Trophoblast cell (in vitro differentiated cells and primary cell): ENCODE measurements at regions not wholly inside any gene's neighbourhood (a gene's known extent, or its start where the extent isn't known, plus 50 kb on each side); places are given as distances from the start of the nearest gene placed in this dataset.

Source experiments
- DNase-seq, 2 donors: peaks; one replicate each; pipeline ENCODE4 v3.0.0-alpha.2; 2016
- H2AFZ ChIP-seq: 2 replicates; pipeline ENCODE4 v1.6.1; 2013; ENCODE audit warnings: low read length, moderate library complexity, mild to moderate bottlenecking; ENCODE audit not compliant: insufficient read depth, poor library complexity
- H2AK5ac ChIP-seq: 2 replicates; pipeline ENCODE4 v1.6.1; 2013; ENCODE audit warnings: mild to moderate bottlenecking, low read length
- H2BK120ac ChIP-seq: 2 replicates; pipeline ENCODE4 v1.6.1; 2013; ENCODE audit warnings: low read length, mild to moderate bottlenecking, moderate library complexity; ENCODE audit not compliant: insufficient read depth, poor library complexity
- H2BK12ac ChIP-seq: 2 replicates; pipeline ENCODE4 v1.6.1; 2013; ENCODE audit warnings: mild to moderate bottlenecking, low read length, moderate library complexity
- H2BK5ac ChIP-seq: 2 replicates; pipeline ENCODE4 v1.6.1; 2013; ENCODE audit warnings: low read length, low read depth, moderate library complexity, mild to moderate bottlenecking; ENCODE audit not compliant: poor library complexity
- H3K14ac ChIP-seq: 2 replicates; pipeline ENCODE4 v1.6.1; 2013; ENCODE audit warnings: mild to moderate bottlenecking, low read length
- H3K18ac ChIP-seq: 2 replicates; pipeline ENCODE4 v1.6.1; 2013; ENCODE audit warnings: mild to moderate bottlenecking, low read length
- H3K23ac ChIP-seq: 2 replicates; pipeline ENCODE4 v1.6.1; 2013; ENCODE audit warnings: low read length
- H3K27ac ChIP-seq: 2 replicates; pipeline ENCODE4 v1.5.1; 2013; ENCODE audit warnings: low read depth, mild to moderate bottlenecking, inconsistent platforms, low read length, moderate library complexity
- H3K27me3 ChIP-seq: 2 replicates; pipeline ENCODE4 v1.6.1; 2013; ENCODE audit warnings: inconsistent platforms, mild to moderate bottlenecking, low read length, moderate library complexity; ENCODE audit not compliant: insufficient read depth
- H3K36me3 ChIP-seq, 2 experiments: 1 replicate in 1 of 2; 2 replicates in 1 of 2; pipeline ENCODE4 v1.6.1; 2013; ENCODE audit warnings: low read length in 2 of 2, mild to moderate bottlenecking in 2 of 2, moderate library complexity in 1 of 2; ENCODE audit not compliant: insufficient read depth in 2 of 2, control insufficient read depth in 1 of 2
- H3K4ac ChIP-seq: 2 replicates; pipeline ENCODE4 v1.6.1; 2013; ENCODE audit warnings: low read depth, mild to moderate bottlenecking, low read length, moderate library complexity
- H3K4me1 ChIP-seq, 2 experiments: 1 replicate in 1 of 2; 2 replicates in 1 of 2; pipeline ENCODE4 v1.6.1; 2013; ENCODE audit warnings: low read length in 2 of 2, mild to moderate bottlenecking in 2 of 2, moderate library complexity in 1 of 2; ENCODE audit not compliant: insufficient read depth in 2 of 2, control insufficient read depth in 1 of 2
- H3K4me2 ChIP-seq: 2 replicates; pipeline ENCODE4 v1.6.1; 2013; ENCODE audit warnings: inconsistent platforms, mild to moderate bottlenecking, low read length, moderate library complexity
- H3K4me3 ChIP-seq: 2 replicates; pipeline ENCODE4 v1.5.1; 2013; ENCODE audit warnings: mild to moderate bottlenecking, low read depth, low read length, inconsistent platforms
- H3K79me1 ChIP-seq: one replicate; pipeline ENCODE4 v1.6.1; 2013; ENCODE audit warnings: low read length
- H3K79me2 ChIP-seq: 2 replicates; pipeline ENCODE4 v1.6.1; 2013; ENCODE audit warnings: low read length, mild to moderate bottlenecking; ENCODE audit not compliant: control insufficient read depth, insufficient read depth, poor library complexity
- H3K9ac ChIP-seq: 2 replicates; pipeline ENCODE4 v1.6.1; 2013; ENCODE audit warnings: mild to moderate bottlenecking, low read length
- H3K9me3 ChIP-seq: 2 replicates; pipeline ENCODE4 v1.6.1; 2013; ENCODE audit warnings: low read depth, mild to moderate bottlenecking, control low read depth, inconsistent platforms, low read length; ENCODE audit not compliant: insufficient read depth
- H4K12ac ChIP-seq: 2 replicates; pipeline ENCODE4 v1.6.1; 2013; ENCODE audit warnings: low read depth, mild to moderate bottlenecking, low read length, moderate library complexity
- H4K8ac ChIP-seq: 2 replicates; pipeline ENCODE4 v1.6.1; 2013; ENCODE audit warnings: low read depth, mild to moderate bottlenecking, low read length, moderate library complexity
- H4K91ac ChIP-seq: one replicate; pipeline ENCODE4 v1.6.1; 2013; ENCODE audit warnings: low read depth, mild to moderate bottlenecking, low read length, moderate library complexity
- WGBS: extraction: QIAGEN DNeasy Blood & Tissue Kit; methylation state at CpG from one replicate; pipeline ENCODE4 v1.1.7; 2013; ENCODE audit warnings: missing lambda C conversion rate; ENCODE audit not compliant: insufficient read length, insufficient coverage; ENCODE audit errors: extremely low coverage; 5-methylcytosine and 5-hydroxymethylcytosine counted together

- Histone ChIP-seq H3K23ac (no peak overlapping the region), H3K18ac (no peak overlapping the region), H3K4ac (no peak overlapping the region), H2AFZ (no peak overlapping the region), H3K9ac (no peak overlapping the region), H3K36me3 (peaks cover 0 to 1% of the 10 kb centered on the region in 2 experiments), H3K79me1 (no peaks in the 10 kb centered on the region), H3K9me3 (no peaks in the 10 kb centered on the region), H3K79me2 (no peaks in the 10 kb centered on the region), H3K4me2 (no peak overlapping the region), H3K27ac (no peak overlapping the region), H4K12ac (no peak overlapping the region), H3K4me1 (peaks cover 4 to 5% of the 10 kb centered on the region in 2 experiments), H2BK12ac (no peak overlapping the region), H2BK5ac (no peak overlapping the region), H3K27me3 (no peaks in the 10 kb centered on the region), H3K14ac (no peak overlapping the region), H4K8ac (no peak overlapping the region), H4K91ac (no peak overlapping the region), H3K4me3 (no peak overlapping the region), H2AK5ac (no peak overlapping the region), H2BK120ac (no peak overlapping the region)
- DNase-seq: no peak
- no CpG with 5 or more reads among the region's 1 CpG for WGBS
Observed at GRCh38 chr2:138252587-138252986, 249.0 kb upstream of the SPOPL start.

- Histone ChIP-seq H3K4me2 (no peak overlapping the region), H2BK120ac (no peak overlapping the region), H2AFZ (no peak overlapping the region), H4K91ac (no peak overlapping the region), H3K79me1 (no peaks in the 10 kb centered on the region), H3K4ac (no peak overlapping the region), H3K4me3 (no peak overlapping the region), H4K12ac (no peak overlapping the region), H3K9ac (no peak overlapping the region), H3K4me1 (no peaks in the 10 kb centered on the region), H3K23ac (no peak overlapping the region), H4K8ac (no peak overlapping the region), H3K36me3 (peaks cover 0 to 1% of the 10 kb centered on the region in 2 experiments), H3K27ac (no peak overlapping the region), H3K18ac (no peak overlapping the region), H3K14ac (no peak overlapping the region), H2AK5ac (no peak overlapping the region), H3K79me2 (no peaks in the 10 kb centered on the region), H3K9me3 (no peaks in the 10 kb centered on the region), H3K27me3 (no peaks in the 10 kb centered on the region), H2BK5ac (no peak overlapping the region), H2BK12ac (no peak overlapping the region)
- no peak for DNase-seq
- no CpG with 5 or more reads among the region's 1 CpG for WGBS
Observed at GRCh38 chr2:138255670-138256069, 245.9 kb upstream of the SPOPL start.

- no peaks in the 10 kb centered on the region for H3K79me2 ChIP-seq
- no peaks in the 10 kb centered on the region for H3K9me3 ChIP-seq
- H4K8ac ChIP-seq: no peak overlapping the region
- no peak overlapping the region for H4K91ac ChIP-seq
- H2AK5ac ChIP-seq: no peak overlapping the region
- no peak overlapping the region for H3K23ac ChIP-seq
- no peak overlapping the region for H3K27ac ChIP-seq
- H4K12ac ChIP-seq: no peak overlapping the region
- H3K14ac ChIP-seq: no peak overlapping the region
- H3K9ac ChIP-seq: no peak overlapping the region
- no peak overlapping the region for H3K4ac ChIP-seq
- WGBS: no CpG with 5 or more reads among the region's 4 CpGs
- no peak for DNase-seq
- no peaks in the 10 kb centered on the region for H3K27me3 ChIP-seq
- no peak overlapping the region for H3K18ac ChIP-seq
- H3K4me3 ChIP-seq: no peak overlapping the region
- H2BK120ac ChIP-seq: no peak overlapping the region
- no peaks in the 10 kb centered on the region for H3K4me1 ChIP-seq
- H3K4me2 ChIP-seq: no peak overlapping the region
- H3K36me3 ChIP-seq: no peaks in the 10 kb centered on the region
- H3K79me1 ChIP-seq: peaks cover 7% of the 10 kb centered on the region
- H2BK5ac ChIP-seq: no peak overlapping the region
- no peak overlapping the region for H2AFZ ChIP-seq
- H2BK12ac ChIP-seq: peak overlapping the region; percentile 15
Observed at GRCh38 chr2:138267161-138267901, 234.2 kb upstream of the SPOPL start.

- Histone ChIP-seq H2BK120ac (no peak overlapping the region), H3K9me3 (no peaks in the 10 kb centered on the region), H3K79me2 (no peaks in the 10 kb centered on the region), H3K4ac (no peak overlapping the region), H2BK5ac (no peak overlapping the region), H4K8ac (no peak overlapping the region), H3K9ac (no peak overlapping the region), H2AK5ac (no peak overlapping the region), H4K91ac (no peak overlapping the region), H4K12ac (no peak overlapping the region), H3K36me3 (no peaks in the 10 kb centered on the region), H3K4me3 (no peak overlapping the region), H3K79me1 (peaks cover 11% of the 10 kb centered on the region), H2AFZ (no peak overlapping the region), H2BK12ac (no peak overlapping the region), H3K23ac (no peak overlapping the region), H3K18ac (no peak overlapping the region), H3K27me3 (no peaks in the 10 kb centered on the region), H3K4me1 (no peaks in the 10 kb centered on the region), H3K4me2 (no peak overlapping the region), H3K27ac (no peak overlapping the region), H3K14ac (no peak overlapping the region)
- DNase-seq: no peak
Observed at GRCh38 chr2:138267902-138268254, 233.7 kb upstream of the SPOPL start.
